HUDEP-2 (cell line): ENCODE measurements at regions not wholly inside any gene's neighbourhood (a gene's known extent, or its start where the extent isn't known, plus 50 kb on each side); places are given as distances from the start of the nearest gene placed in this dataset.
A peak's percentile ranks its signal among the peaks of the same experiment; 100 is the strongest.

Experiments used
- DNase-seq, 76 experiments: peaks; one replicate each; lab custom pipeline; 2025; ENCODE audit not compliant: unreplicated experiment in 76 of 76; lab: John Stamatoyannopoulos, UW

DNA sequence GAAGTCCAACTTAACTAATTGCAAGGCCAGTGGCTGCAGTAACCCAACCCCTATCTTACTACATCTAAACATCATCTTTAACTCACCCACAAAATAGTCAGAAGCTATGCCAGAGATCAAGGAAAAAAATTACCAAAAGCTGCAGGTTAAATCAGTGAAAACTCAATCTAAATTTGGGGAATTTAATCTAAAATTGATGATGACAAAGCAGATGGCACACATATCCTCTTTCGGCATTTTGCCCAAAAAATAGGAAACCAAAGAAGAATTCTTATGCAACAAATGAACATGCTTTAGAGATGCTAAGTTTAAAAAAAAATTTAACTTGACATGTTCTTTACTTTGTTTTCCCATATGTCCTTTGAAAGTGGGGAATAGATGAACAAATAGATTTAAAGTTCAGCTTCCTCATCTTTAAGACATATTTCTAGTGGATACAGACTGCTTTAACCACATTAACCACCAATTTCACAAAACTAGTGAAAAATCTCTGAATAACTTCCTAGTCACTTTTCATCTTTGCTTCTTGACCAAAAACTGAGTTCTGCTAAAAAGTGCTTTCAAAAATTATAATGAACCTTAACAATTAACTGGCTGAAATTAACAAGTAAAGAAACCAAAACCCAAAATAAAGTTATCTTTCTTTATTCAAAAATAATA, 74.3 kb upstream of the CCDC150 start:
- DNase-seq = no peak

DNA sequence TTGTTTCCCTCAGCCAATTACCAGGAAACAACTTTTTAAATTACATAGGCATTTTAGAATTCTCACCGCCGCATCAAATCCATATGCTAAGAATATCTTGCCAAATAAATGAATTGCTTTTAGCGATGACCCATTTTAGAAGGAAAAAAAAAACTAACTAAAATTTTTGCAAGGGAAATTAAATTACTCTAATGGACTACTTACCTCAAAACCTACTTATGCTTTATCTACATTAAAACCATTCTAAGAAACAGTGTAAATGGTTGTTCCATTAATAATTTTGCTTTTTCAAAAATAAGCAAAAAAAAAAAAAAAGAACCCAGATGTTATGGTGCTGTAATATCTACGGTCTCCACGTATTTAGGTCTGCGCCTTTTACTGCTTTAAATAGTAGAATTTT, 73.5 kb upstream of the CCDC150 start:
- no peak for DNase-seq

DNA sequence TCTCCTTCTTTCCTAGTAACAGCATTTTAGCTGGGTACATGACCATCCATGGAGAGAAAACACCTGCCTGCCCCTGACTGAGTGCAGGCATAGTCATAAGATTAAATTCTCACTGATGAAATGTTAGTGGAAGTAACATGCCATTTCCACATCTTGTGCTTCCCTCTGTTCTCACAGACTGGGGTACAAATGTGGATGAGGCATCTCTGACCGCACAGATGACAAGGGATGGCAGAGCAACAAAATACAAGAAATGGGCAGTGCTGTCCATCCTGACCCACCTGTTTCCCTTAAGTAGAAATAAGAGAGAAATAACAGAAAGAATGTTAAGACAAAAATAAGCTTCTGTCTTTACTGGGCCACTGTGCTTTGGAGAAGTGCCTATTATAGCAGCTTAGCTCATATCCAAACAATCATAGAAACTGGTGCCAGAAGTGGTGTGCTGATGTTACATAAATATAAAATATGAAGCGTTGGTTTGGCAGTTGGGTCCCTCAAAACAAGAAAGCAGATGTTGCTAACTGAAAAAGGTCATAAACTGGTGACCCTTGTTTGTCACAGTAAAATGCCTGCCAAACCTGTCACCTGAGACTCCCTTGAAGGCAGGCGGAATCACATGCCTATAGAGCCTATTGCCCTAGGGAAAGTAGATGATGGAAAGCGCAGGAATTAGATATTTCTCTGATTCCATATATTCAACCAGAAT, 72.4 kb upstream of the CCDC150 start:
- DNase-seq = no peak

DNA sequence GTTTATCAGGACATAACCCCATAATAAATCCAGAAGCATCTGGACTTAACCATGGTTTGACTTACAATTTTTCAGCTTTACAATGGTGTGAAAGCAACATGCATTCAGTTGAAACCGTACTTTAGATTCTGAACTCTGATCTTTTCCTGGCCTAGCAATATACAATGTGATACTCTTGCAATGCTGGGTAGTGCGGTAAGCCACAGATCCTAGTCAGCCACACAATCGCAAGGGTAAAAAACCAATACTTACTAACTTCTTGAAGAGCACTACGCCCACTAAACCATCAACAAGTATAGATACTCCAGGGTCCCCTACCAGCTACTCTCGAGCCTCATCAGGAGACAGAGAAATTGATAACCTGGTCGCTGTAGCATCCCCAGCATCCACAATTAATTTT, 71.0 kb upstream of the CCDC150 start:
- no peak for DNase-seq

DNA sequence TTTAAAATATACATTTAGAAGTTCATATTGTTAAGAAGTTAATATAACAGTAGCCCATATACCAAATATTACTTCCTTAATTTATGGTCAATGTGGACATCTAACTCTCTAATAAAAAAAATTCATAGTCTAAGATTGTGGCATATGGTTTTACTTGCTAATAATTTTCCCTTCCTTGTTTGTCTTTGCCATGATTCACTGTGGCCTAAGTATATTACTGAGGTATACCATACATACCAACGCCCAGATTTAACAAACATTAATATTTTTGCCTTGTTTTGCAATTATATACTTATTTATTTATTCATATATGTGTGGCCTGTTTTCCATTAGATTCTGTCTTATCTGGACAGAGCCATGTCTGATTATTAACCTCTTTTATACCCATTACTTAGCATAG, 54.6 kb upstream of the CCDC150 start:
- no peak for DNase-seq

DNA sequence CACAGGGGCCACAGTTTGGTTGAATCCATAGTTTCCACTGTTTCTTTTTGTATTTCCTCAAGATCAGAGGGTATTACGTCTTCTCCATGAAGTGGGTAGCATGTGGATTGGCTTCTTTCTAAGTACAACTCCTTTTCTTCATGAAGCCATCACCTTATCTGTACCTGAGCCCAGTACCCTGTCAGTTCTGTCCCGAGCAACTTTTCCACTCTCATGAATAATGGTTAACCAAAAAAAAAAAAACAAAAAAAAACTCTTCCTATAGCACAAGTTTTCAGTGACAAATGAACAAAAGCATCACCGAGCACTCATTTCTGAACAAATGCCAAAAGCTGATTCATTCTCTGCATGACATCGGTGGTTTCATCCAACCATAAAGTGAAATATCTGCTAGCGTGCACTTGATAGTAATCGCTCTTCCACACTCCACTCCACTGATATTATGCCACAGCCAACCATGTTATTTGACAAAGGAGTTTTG, 53.0 kb upstream of the CCDC150 start:
- DNase-seq = peak in 21 of 76 experiments; percentile 5 to 45 (median 18)

DNA sequence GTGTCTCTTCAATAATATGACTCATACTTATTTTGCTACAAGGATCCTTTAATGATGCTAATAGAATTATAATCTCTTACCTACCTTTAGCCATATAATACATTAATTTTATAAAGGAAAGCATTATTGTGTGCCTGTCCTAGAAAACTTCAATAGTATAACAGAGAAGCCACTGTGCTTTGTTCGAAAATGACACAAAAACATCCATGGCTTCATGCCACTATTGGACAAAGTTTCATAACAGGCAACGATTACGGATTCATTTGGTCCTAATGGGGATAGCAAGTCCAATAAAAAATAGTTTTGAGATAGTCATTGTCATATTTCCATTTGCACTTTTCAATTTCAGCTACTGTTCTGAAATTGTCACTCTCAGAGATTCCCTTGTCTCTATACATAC, 52.5 kb upstream of the CCDC150 start:
- no peak for DNase-seq

DNA sequence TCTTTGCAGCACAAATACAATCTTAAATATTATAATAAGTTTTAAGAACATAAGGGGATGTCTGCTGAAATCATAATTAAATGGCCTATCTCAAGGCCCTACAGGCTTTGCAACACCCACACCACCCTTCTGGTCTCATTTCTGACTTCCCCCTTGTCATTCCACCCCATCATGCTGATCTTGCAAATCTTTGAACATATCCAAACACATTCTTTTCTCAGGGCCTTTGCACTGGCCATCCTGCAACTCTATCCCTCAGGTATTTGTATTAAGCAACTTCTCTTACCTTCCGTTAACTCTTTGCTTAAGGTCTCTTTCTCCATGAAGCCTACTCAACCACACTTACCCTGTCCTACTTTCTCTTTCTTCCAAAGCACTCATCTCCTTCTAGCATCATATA, 51.8 kb upstream of the CCDC150 start:
- no peak for DNase-seq

DNA sequence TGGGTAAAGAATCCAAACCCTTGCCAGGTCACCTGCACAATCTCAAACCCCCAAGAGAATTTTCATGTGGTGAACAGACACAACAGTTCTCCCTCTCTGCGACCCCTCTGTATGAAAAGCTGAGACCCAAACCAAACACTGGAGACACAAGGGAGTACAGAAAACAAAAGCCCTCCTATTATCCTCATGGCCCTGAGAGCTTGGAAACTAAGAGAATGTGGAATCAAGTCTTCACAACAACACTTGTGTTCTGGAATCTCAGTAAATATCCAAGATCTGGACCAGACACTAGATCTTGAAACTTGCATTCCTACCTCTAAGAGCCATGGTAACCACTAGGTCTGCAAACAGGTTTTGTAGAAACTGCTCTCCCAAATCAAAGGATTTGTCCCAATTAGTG, 50.1 kb upstream of the CCDC150 start:
- no peak for DNase-seq
